Neuronal stem cell (in vitro differentiated cells): ENCODE measurements at regions not wholly inside any gene's neighbourhood (a gene's known extent, or its start where the extent isn't known, plus 50 kb on each side); places are given as distances from the start of the nearest gene placed in this dataset.

Experiments
- DNase-seq: peaks from one replicate; pipeline ENCODE4 v3.0.0-alpha.2; 2013; ENCODE audit warnings: low spot score
- H2AFZ ChIP-seq: one replicate; pipeline ENCODE4 v1.6.1; 2013; ENCODE audit warnings: mild to moderate bottlenecking, low read length, inconsistent platforms
- H2AK5ac ChIP-seq: 2 replicates; pipeline ENCODE4 v1.6.1; 2013; ENCODE audit warnings: low read depth, mild to moderate bottlenecking, inconsistent platforms, low read length, moderate library complexity, mixed read lengths
- H2BK120ac ChIP-seq: 2 replicates; pipeline ENCODE4 v1.6.1; 2013; ENCODE audit warnings: low read depth, mild to moderate bottlenecking, inconsistent platforms, low read length, moderate library complexity, mixed read lengths
- H2BK12ac ChIP-seq: one replicate; pipeline ENCODE4 v1.6.1; 2013; ENCODE audit warnings: low read length, inconsistent platforms
- H2BK15ac ChIP-seq: 2 replicates; pipeline ENCODE4 v1.6.1; 2013; ENCODE audit warnings: mild to moderate bottlenecking, low read length, inconsistent platforms, mixed read lengths
- H2BK5ac ChIP-seq: one replicate; pipeline ENCODE4 v1.6.1; 2013; ENCODE audit warnings: inconsistent platforms, mild to moderate bottlenecking, low read length, moderate library complexity
- H3K14ac ChIP-seq: one replicate; pipeline ENCODE4 v1.6.1; 2013; ENCODE audit warnings: low read length, inconsistent platforms
- H3K18ac ChIP-seq: 2 replicates; pipeline ENCODE4 v1.6.1; 2013; ENCODE audit warnings: low read length, inconsistent platforms
- H3K23ac ChIP-seq: 2 replicates; pipeline ENCODE4 v1.6.1; 2013; ENCODE audit warnings: low read depth, mild to moderate bottlenecking, mixed read lengths, low read length, inconsistent platforms; ENCODE audit not compliant: poor library complexity
- H3K27ac ChIP-seq: replicated peaks from 3 replicates; pipeline ENCODE4 v1.5.1; 2013; ENCODE audit warnings: low read length, inconsistent platforms
- H3K27me3 ChIP-seq, 3 experiments: 2 replicates each; pipeline ENCODE4 v1.6.1; 2013; ENCODE audit warnings: low read length in 3 of 3, mild to moderate bottlenecking in 2 of 3, inconsistent platforms in 1 of 3, low read depth in 1 of 3, mixed read lengths in 1 of 3, moderate library complexity in 1 of 3; ENCODE audit not compliant: control insufficient read depth in 3 of 3, insufficient read depth in 3 of 3
- H3K36me3 ChIP-seq, 2 donors: replicated peaks in 1 of 2; 2 replicates each; pipeline ENCODE4 v1.6.1; 2013; ENCODE audit warnings: low read length in 2 of 2; ENCODE audit not compliant: control insufficient read depth in 2 of 2, insufficient read depth in 2 of 2
- H3K4ac ChIP-seq: 2 replicates; pipeline ENCODE4 v1.6.1; 2013; ENCODE audit warnings: inconsistent platforms, mild to moderate bottlenecking, low read length, moderate library complexity
- H3K4me1 ChIP-seq, 2 donors: 1 replicate in 1 of 2; 2 replicates in 1 of 2; pipeline ENCODE4 v1.6.1; 2013; ENCODE audit warnings: low read length in 2 of 2, low read depth in 1 of 2; ENCODE audit not compliant: control insufficient read depth in 2 of 2, insufficient read depth in 1 of 2
- H3K4me2 ChIP-seq: one replicate; pipeline ENCODE4 v1.6.1; 2013; ENCODE audit warnings: mild to moderate bottlenecking, low read length, inconsistent platforms; ENCODE audit not compliant: insufficient read depth, poor library complexity, severe bottlenecking
- H3K4me3 ChIP-seq, 2 donors: 2 replicates each; pipeline ENCODE4 v1.5.1; 2013; ENCODE audit warnings: low read length in 2 of 2, mild to moderate bottlenecking in 2 of 2, inconsistent platforms in 1 of 2, moderate library complexity in 1 of 2
- H3K79me1 ChIP-seq: one replicate; pipeline ENCODE4 v1.6.1; 2013; ENCODE audit warnings: low read depth, mild to moderate bottlenecking, inconsistent platforms, low read length, moderate library complexity
- H3K9ac ChIP-seq: one replicate; pipeline ENCODE4 v1.6.1; 2013; ENCODE audit warnings: mild to moderate bottlenecking, low read depth, low read length, inconsistent platforms; ENCODE audit not compliant: poor library complexity
- H3K9me3 ChIP-seq, 2 donors: replicated peaks in 1 of 2; 2 replicates each; pipeline versions ENCODE3 to v1.6.1; 2013; ENCODE audit warnings: low read length in 2 of 2, mild to moderate bottlenecking in 2 of 2, inconsistent platforms in 1 of 2, low read depth in 1 of 2, mixed read lengths in 1 of 2, moderate library complexity in 1 of 2; ENCODE audit not compliant: control insufficient read depth in 2 of 2, insufficient read depth in 1 of 2
- H4K8ac ChIP-seq: one replicate; pipeline ENCODE4 v1.6.1; 2013; ENCODE audit warnings: low read depth, mild to moderate bottlenecking, inconsistent platforms, low read length, moderate library complexity
- H4K91ac ChIP-seq: one replicate; pipeline ENCODE4 v1.6.1; 2013; ENCODE audit warnings: low read length, low read depth, mild to moderate bottlenecking, inconsistent platforms; ENCODE audit not compliant: poor library complexity
- WGBS, 2 donors: extraction: QIAGEN DNeasy Blood & Tissue Kit; methylation state at CpG; one replicate each; pipeline ENCODE4 v1.1.7; 2013; ENCODE audit warnings: missing lambda C conversion rate in 2 of 2, mixed read lengths in 1 of 2; ENCODE audit not compliant: insufficient read length in 2 of 2, insufficient replicate concordance in 1 of 2; ENCODE audit errors: extremely low coverage in 2 of 2; 5-methylcytosine and 5-hydroxymethylcytosine counted together

DNA sequence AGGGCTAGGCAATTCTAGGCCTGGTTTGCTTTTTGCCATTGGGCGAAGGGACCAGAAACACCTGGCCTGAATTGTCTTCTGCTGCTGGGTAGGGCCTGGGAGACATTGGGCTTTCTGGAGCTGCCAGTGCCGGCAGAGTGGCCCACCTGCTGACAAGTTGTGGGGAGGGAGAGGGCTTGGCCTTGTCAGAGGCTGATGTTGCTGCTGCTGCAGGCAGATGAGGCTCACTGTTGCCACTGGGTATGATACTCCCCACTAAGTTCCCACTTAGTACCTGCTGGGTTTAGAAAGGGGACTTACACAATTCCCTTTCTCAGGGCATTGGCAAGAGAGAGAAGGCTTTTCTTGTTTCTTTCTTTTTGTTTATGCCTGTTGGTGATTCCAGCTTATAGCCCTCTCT is 289.6 kb upstream of the NPVF start:
- Histone ChIP-seq H3K14ac (no peak overlapping the region), H2BK15ac (no peak overlapping the region), H3K27me3 (no peaks in the 10 kb centered on the region), H2BK12ac (no peak overlapping the region), H3K4me3 (no peak overlapping the region), H2AFZ (no peak overlapping the region), H3K79me1 (no peaks in the 10 kb centered on the region), H4K91ac (no peak overlapping the region), H3K9ac (no peak overlapping the region), H3K4me1 (no peaks in the 10 kb centered on the region), H2AK5ac (no peak overlapping the region), H3K18ac (no peak overlapping the region), H3K27ac (no peak overlapping the region), H3K4ac (no peak overlapping the region), H3K9me3 (no peaks in the 10 kb centered on the region), H2BK5ac (no peak overlapping the region), H3K4me2 (no peak overlapping the region), H2BK120ac (no peak overlapping the region), H3K36me3 (no peaks in the 10 kb centered on the region), H3K23ac (no peak overlapping the region), H4K8ac (no peak overlapping the region)
- no peak for DNase-seq
- no CpG with 5 or more reads among the region's 2 CpGs for WGBS, 2 donors

DNA sequence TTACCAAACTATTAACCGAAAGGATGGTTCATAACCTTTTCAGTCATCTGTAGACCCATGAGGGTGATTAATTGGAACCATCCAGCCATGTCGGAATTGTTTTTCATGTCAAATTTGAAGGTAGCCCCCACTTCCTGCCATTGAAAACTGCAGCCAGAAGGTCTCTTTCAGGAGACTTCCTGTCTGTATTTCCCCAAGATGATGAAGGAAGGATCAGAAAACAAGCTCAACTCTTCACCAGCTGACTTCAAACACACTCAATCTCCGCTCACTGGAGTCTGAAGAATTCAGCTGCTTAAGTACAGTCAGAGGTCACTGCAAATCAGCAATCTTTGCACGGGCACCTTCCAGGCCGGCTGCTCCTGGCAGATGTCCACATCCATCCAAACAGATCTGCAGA is 291.7 kb upstream of the NPVF start:
- DNase-seq = no peak
- Histone ChIP-seq H3K79me1 (no peaks in the 10 kb centered on the region), H3K9me3 (no peaks in the 10 kb centered on the region), H2BK5ac (no peak overlapping the region), H2AK5ac (no peak overlapping the region), H3K9ac (no peak overlapping the region), H3K27ac (no peak overlapping the region), H4K91ac (no peak overlapping the region), H3K27me3 (peaks cover 0 to 7% (median 0%) of the 10 kb centered on the region in 3 experiments), H4K8ac (no peak overlapping the region), H3K36me3 (no peaks in the 10 kb centered on the region), H2BK15ac (no peak overlapping the region), H3K18ac (no peak overlapping the region), H3K4ac (no peak overlapping the region), H2BK120ac (no peak overlapping the region), H3K4me3 (no peak overlapping the region), H2BK12ac (no peak overlapping the region), H3K4me2 (no peak overlapping the region), H3K4me1 (no peaks in the 10 kb centered on the region), H3K23ac (no peak overlapping the region), H2AFZ (no peak overlapping the region), H3K14ac (no peak overlapping the region)
- WGBS, 2 donors = no CpG with 5 or more reads among the region's 5 CpGs

DNA sequence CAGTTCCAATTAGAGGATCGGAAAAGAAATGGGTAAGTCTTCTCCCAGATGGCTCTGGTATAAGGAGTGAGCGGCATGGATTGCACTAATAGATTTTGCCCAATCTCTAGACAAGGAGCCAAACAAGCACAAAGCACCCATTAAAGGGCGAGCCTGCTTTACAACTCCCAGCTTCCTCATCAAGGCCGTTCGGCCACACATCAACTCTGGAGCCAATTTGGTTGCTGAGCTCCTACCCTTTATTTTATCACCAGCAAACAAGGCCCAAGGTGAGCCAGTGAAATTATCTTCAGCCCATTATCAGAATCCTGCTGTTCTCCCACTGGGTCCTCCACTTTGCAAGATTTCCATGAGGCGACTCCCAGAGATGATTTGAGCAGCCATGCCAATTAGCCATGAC is 292.2 kb upstream of the NPVF start:
- Histone ChIP-seq H2BK15ac (no peak overlapping the region), H2BK5ac (no peak overlapping the region), H3K27me3 (peaks cover 0 to 11% (median 0%) of the 10 kb centered on the region in 3 experiments), H3K18ac (no peak overlapping the region), H3K4me1 (no peaks in the 10 kb centered on the region), H3K23ac (no peak overlapping the region), H3K79me1 (no peaks in the 10 kb centered on the region), H3K9ac (no peak overlapping the region), H2BK120ac (no peak overlapping the region), H4K91ac (no peak overlapping the region), H2AFZ (no peak overlapping the region), H3K4me3 (no peak overlapping the region), H2AK5ac (no peak overlapping the region), H4K8ac (no peak overlapping the region), H3K4ac (no peak overlapping the region), H3K36me3 (no peaks in the 10 kb centered on the region), H3K9me3 (no peaks in the 10 kb centered on the region), H2BK12ac (no peak overlapping the region), H3K27ac (no peak overlapping the region), H3K4me2 (no peak overlapping the region), H3K14ac (no peak overlapping the region)
- no CpG with 5 or more reads among the region's 6 CpGs for WGBS, 2 donors
- no peak for DNase-seq

DNA sequence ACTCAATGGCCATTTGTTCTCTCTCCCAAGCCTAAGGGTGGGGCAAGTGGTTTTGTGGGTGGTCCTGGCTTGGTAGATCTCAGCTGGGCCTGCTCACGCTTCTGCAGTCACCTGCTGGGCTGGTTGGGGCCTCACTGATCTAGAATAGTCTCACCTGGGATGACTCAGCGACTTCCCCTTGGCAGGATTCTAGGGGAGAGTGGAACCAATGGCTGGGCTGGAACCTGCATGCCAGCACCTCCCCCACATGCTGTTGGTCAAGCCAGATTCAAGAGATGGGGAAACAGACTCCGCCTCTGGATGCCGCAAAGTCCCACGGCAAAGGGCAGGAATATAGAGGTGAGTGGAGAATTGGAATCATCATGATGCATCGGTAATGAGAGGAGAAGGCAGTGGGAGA is 292.9 kb upstream of the NPVF start:
- H4K91ac ChIP-seq = no peak overlapping the region
- no peak overlapping the region for H3K4ac ChIP-seq
- no peaks in the 10 kb centered on the region for H3K36me3 ChIP-seq
- H2BK5ac ChIP-seq = no peak overlapping the region
- no peaks in the 10 kb centered on the region for H3K4me1 ChIP-seq
- H2AK5ac ChIP-seq = no peak overlapping the region
- H3K4me2 ChIP-seq = no peak overlapping the region
- no peak overlapping the region for H2AFZ ChIP-seq
- no peak overlapping the region for H3K4me3 ChIP-seq
- H2BK12ac ChIP-seq = no peak overlapping the region
- no peak overlapping the region for H4K8ac ChIP-seq
- H2BK15ac ChIP-seq = no peak overlapping the region
- WGBS, 2 donors = no CpG with 5 or more reads among the region's 6 CpGs
- H3K9me3 ChIP-seq = no peaks in the 10 kb centered on the region
- no peak overlapping the region for H2BK120ac ChIP-seq
- peaks cover 0 to 14% (median 0%) of the 10 kb centered on the region in 3 experiments for H3K27me3 ChIP-seq
- no peak overlapping the region for H3K23ac ChIP-seq
- H3K79me1 ChIP-seq = no peaks in the 10 kb centered on the region
- no peak overlapping the region for H3K18ac ChIP-seq
- no peak overlapping the region for H3K27ac ChIP-seq
- H3K9ac ChIP-seq = no peak overlapping the region
- DNase-seq = no peak
- H3K14ac ChIP-seq = no peak overlapping the region
